Lower leg skin (tissue), 3 donors: ENCODE measurements at regions not wholly inside any gene's neighbourhood (a gene's known extent, or its start where the extent isn't known, plus 50 kb on each side); places are given as distances from the start of the nearest gene placed in this dataset.

Experiments used
- POLR2A ChIP-seq, 2 donors: fragments of 450-650 bp; IDR thresholded peaks; one replicate each; pipeline ENCODE4 v1.6.1; 2016 to 2017; ENCODE audit warnings: antibody characterized with exemption in 2 of 2, mild to moderate bottlenecking in 1 of 2, moderate library complexity in 1 of 2
- TF ChIP-seq, protein P1 (sequence below), 3 donors: fragments of 450-650 bp; IDR thresholded peaks; one replicate each; pipeline ENCODE4 v1.5.1; 2016; ENCODE audit warnings: antibody characterized with exemption in 3 of 3, mild to moderate bottlenecking in 3 of 3, moderate library complexity in 2 of 3

DNA sequence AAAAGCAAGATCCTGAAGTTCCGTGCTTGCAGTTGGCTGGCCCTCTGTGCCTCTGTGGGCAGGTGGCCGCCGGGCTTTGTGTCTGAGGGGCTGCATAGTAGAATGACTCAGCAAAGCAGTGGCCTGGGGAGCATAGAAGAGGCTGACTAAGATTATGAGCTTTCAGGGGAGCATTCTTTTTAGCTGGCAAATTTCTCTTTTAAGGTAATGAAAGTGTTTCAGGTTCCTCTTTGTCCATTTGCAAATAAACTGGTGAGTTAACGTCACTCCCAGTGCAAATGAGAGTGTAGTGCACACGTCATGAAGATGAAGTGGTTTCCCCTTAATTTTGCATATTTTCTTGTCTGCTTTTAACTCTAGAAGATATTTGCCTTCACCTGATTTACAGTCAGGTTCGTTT, 98.6 kb downstream of the BCL2L11 start:
- TF ChIP-seq, protein P1, sequence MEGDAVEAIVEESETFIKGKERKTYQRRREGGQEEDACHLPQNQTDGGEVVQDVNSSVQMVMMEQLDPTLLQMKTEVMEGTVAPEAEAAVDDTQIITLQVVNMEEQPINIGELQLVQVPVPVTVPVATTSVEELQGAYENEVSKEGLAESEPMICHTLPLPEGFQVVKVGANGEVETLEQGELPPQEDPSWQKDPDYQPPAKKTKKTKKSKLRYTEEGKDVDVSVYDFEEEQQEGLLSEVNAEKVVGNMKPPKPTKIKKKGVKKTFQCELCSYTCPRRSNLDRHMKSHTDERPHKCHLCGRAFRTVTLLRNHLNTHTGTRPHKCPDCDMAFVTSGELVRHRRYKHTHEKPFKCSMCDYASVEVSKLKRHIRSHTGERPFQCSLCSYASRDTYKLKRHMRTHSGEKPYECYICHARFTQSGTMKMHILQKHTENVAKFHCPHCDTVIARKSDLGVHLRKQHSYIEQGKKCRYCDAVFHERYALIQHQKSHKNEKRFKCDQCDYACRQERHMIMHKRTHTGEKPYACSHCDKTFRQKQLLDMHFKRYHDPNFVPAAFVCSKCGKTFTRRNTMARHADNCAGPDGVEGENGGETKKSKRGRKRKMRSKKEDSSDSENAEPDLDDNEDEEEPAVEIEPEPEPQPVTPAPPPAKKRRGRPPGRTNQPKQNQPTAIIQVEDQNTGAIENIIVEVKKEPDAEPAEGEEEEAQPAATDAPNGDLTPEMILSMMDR (IDR thresholded peaks at IDR 0.05), result no peak
- TF ChIP-seq POLR2A (IDR thresholded peaks at IDR 0.05), result no peak
